K562 (cell line): ENCODE measurements at regions not wholly inside any gene's neighbourhood (a gene's known extent, or its start where the extent isn't known, plus 50 kb on each side); places are given as distances from the start of the nearest gene placed in this dataset.

Source experiments
- ATAC-seq: fragments of 200-7000 bp; cut with Tn5 transposase; 3 replicates; pipeline ENCODE4 v1.9.1; 2020; ENCODE audit warnings: moderate library complexity
- BruUV-seq: library from RNA; stranded (reverse); fragments of 400-500 nt; replicated peaks from 2 replicates; lab custom pipeline; 2021; lab: Mats Ljungman, UMichigan
- CTCF ChIA-PET: fragments of 300-600 bp; formaldehyde crosslinking; extraction: SDS; loops from one replicate; lab custom pipeline; 2021; ENCODE audit warnings: low intra/inter-chr PET ratio; lab: Yijun Ruan, JAX
- POLR2A ChIA-PET: fragments of 300-600, 350-650 bp; sonication (Branson Sonifier 250); formaldehyde crosslinking; extraction: SDS; loops from one replicate; lab custom pipeline; 2021; ENCODE audit warnings: antibody characterized with exemption, inconsistent platforms; lab: Yijun Ruan, JAX
- DNase-seq, 4 experiments: peaks; one replicate each; pipeline versions ENCODE4 v3.0.0 to v3.0.0-alpha.2; 2011 to 2018; ENCODE audit warnings: low spot score in 3 of 4, mixed read lengths in 3 of 4; ENCODE audit errors: extremely low read depth in 1 of 4
- FAIRE-seq: peaks from 2 replicates; lab custom pipeline; 2011; peaks lifted over from hg19 to GRCh38; lab: Jason Lieb, UNC
- H2AFZ ChIP-seq: 2 replicates; pipeline ENCODE4 v1.6.0; 2011; ENCODE audit warnings: low read depth, low read length, control low read depth, inconsistent platforms
- H3K27ac ChIP-seq: fragments of 200-600 bp; 3 replicates; pipeline ENCODE4 v1.8.0; 2011; ENCODE audit warnings: low read depth, mild to moderate bottlenecking, control low read depth, inconsistent platforms, low read length, moderate library complexity, mixed read lengths; ENCODE audit errors: extremely low read depth
- H3K27me3 ChIP-seq, 2 experiments: fragments of 300-600 bp in 1 of 2; 2 replicates in 1 of 2; 3 replicates in 1 of 2; pipeline versions ENCODE4 v1.6.0 to v1.8.0; 2011; ENCODE audit warnings: inconsistent platforms in 2 of 2, low read length in 2 of 2, mild to moderate bottlenecking in 1 of 2, mixed read lengths in 1 of 2, moderate library complexity in 1 of 2; ENCODE audit not compliant: control insufficient read depth in 2 of 2, insufficient read depth in 2 of 2
- H3K36me3 ChIP-seq: fragments of 300-600 bp; 3 replicates; pipeline ENCODE4 v1.8.0; 2011; ENCODE audit warnings: mild to moderate bottlenecking, low read length, inconsistent platforms; ENCODE audit not compliant: control insufficient read depth, insufficient read depth
- H3K4me1 ChIP-seq, 2 experiments: fragments of 200-600 bp in 1 of 2; replicated peaks in 1 of 2; 2 replicates in 1 of 2; 3 replicates in 1 of 2; pipeline versions ENCODE4 v1.5.1 to v1.8.0; 2011; ENCODE audit warnings: inconsistent platforms in 2 of 2, low read length in 2 of 2, mild to moderate bottlenecking in 1 of 2, mixed read lengths in 1 of 2, moderate library complexity in 1 of 2; ENCODE audit not compliant: control insufficient read depth in 2 of 2, insufficient read depth in 2 of 2
- H3K4me2 ChIP-seq: 2 replicates; pipeline ENCODE4 v1.6.1; 2011; ENCODE audit warnings: low read length, control low read depth, inconsistent platforms, mixed read lengths; ENCODE audit not compliant: insufficient read depth
- H3K4me3 ChIP-seq: fragments of 200-600 bp; sonication (generic), shearing (Covaris generic); 2 replicates; pipeline ENCODE4 v1.5.1; 2016; ENCODE audit warnings: control low read depth, inconsistent platforms
- H3K79me2 ChIP-seq: fragments of 200-600 bp; 3 replicates; pipeline ENCODE4 v1.8.0; 2011; ENCODE audit warnings: low read length, inconsistent platforms; ENCODE audit not compliant: control insufficient read depth, insufficient read depth
- H3K9ac ChIP-seq, 2 experiments: 2 replicates each; pipeline versions ENCODE4 v1.6.0 to v1.6.1; 2011; ENCODE audit warnings: low read depth in 2 of 2, low read length in 2 of 2, control low read depth in 1 of 2, inconsistent platforms in 1 of 2, mild to moderate bottlenecking in 1 of 2, mixed read lengths in 1 of 2; ENCODE audit not compliant: insufficient read depth in 1 of 2
- H3K9me1 ChIP-seq: one replicate; pipeline ENCODE4 v1.6.0; 2011; ENCODE audit warnings: inconsistent platforms, mild to moderate bottlenecking, low read length, moderate library complexity; ENCODE audit not compliant: control insufficient read depth, insufficient read depth
- H3K9me3 ChIP-seq: replicated peaks from 2 replicates; pipeline ENCODE4 v1.5.1; 2011; ENCODE audit warnings: low read depth, low read length, inconsistent platforms; ENCODE audit not compliant: control insufficient read depth, insufficient read depth
- H4K20me1 ChIP-seq: replicated peaks from 2 replicates; pipeline ENCODE4 v1.6.1; 2011; ENCODE audit warnings: low read length, inconsistent platforms, mixed read lengths; ENCODE audit not compliant: control insufficient read depth, insufficient read depth
- ARID1B ChIP-seq: fragments of 450-650 bp; IDR thresholded peaks from 2 replicates; pipeline ENCODE4 v1.6.1; 2016; ENCODE audit warnings: antibody characterized with exemption, mild to moderate bottlenecking, inconsistent platforms
- ETV1 ChIP-seq: fragments of 450-650 bp; conservative IDR thresholded peaks from 2 replicates; pipeline ENCODE4 v1.6.1; 2016; ENCODE audit warnings: missing genetic modification characterization, control low read depth, low read depth, missing compliant biosample characterization
- ZNF507 ChIP-seq: conservative IDR thresholded peaks from 2 replicates; pipeline ENCODE4 v1.6.1; 2017; ENCODE audit warnings: missing genetic modification characterization, missing compliant biosample characterization
- ZNF644 ChIP-seq: fragments of 200-800 bp; sonication (Bioruptor generic); IDR thresholded peaks from 2 replicates; pipeline ENCODE4 v1.6.1; 2016; ENCODE audit warnings: low read depth, missing genetic modification characterization, missing compliant biosample characterization
- WGBS: fragments of 100-300 bp; shearing (Covaris generic); methylation state at CpG from one replicate; pipeline ENCODE4 v1.1.6; 2016; ENCODE audit warnings: low coverage, mixed read lengths; ENCODE audit not compliant: insufficient coverage; ENCODE audit errors: missing lambda C conversion rate; 5-methylcytosine and 5-hydroxymethylcytosine counted together
- in situ Hi-C: fragments of 300-500 bp; cut with MboI; formaldehyde crosslinking; loops from 4 replicates; pipeline ENCODE4 v1.15.0; 2018; ENCODE audit warnings: inconsistent platforms, mixed read lengths
- intact Hi-C: fragments of 100-400 bp; cut with micrococcal nuclease; formaldehyde crosslinking; loops from 2 replicates; pipeline ENCODE4 v1.14.2; 2022
- TF ChIP-seq, protein P1 (sequence below): IDR thresholded peaks from 2 replicates; pipeline ENCODE4 v1.6.1; 2016; ENCODE audit warnings: missing genetic modification characterization, missing compliant biosample characterization
- TF ChIP-seq, protein P2 (sequence below): fragments of 200-800 bp; sonication (Bioruptor generic); IDR thresholded peaks from 2 replicates; pipeline ENCODE4 v1.6.1; 2017; ENCODE audit warnings: missing genetic modification characterization, missing compliant biosample characterization

DNA sequence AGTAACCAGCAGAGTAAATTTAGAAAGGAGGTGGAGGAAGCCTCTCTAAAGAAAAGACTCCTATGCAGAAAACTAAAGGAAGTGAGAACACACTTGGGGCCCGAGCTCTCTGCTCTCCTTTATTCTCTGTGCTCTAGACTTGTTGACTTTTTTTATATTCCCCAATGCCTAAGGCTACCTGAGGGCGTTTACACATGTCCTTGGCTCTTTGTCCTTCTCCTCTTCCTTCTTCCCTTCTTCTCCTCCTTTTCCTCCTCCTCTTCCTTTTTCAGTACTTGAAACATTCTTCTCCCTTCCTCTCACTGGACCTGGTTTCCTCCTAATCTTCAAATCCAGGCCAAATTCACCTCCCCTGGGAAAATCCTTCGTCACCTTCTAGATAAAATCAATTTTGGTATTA lies 256.4 kb upstream of the TRPC7 start:
- Histone ChIP-seq H3K9me3 (no peaks in the 10 kb centered on the region), H3K9me1 (no peaks in the 10 kb centered on the region), H3K79me2 (no peaks in the 10 kb centered on the region), H3K4me2 (no peak overlapping the region), H3K36me3 (no peaks in the 10 kb centered on the region), H2AFZ (no peak overlapping the region), H3K27me3 (no peaks in the 10 kb centered on the region), H3K4me1 (peaks cover 0 to 11% of the 10 kb centered on the region in 2 experiments; a peak in 2 of 5 replicates), H4K20me1 (no peaks in the 10 kb centered on the region), H3K27ac (no peak overlapping the region), H3K4me3 (no peak overlapping the region), H3K9ac (no peak overlapping the region)
- 7% methylated on average over 3 of the region's 3 CpGs for WGBS
- TF ChIP-seq ETV1 (tag) = no peak
- TF ChIP-seq, protein P1, sequence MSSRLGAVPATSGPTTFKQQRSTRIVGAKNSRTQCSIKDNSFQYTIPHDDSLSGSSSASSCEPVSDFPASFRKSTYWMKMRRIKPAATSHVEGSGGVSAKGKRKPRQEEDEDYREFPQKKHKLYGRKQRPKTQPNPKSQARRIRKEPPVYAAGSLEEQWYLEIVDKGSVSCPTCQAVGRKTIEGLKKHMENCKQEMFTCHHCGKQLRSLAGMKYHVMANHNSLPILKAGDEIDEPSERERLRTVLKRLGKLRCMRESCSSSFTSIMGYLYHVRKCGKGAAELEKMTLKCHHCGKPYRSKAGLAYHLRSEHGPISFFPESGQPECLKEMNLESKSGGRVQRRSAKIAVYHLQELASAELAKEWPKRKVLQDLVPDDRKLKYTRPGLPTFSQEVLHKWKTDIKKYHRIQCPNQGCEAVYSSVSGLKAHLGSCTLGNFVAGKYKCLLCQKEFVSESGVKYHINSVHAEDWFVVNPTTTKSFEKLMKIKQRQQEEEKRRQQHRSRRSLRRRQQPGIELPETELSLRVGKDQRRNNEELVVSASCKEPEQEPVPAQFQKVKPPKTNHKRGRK = peak; percentile 58; the same call in 1 of the 2 replicates
- TF ChIP-seq ZNF507 = no peak
- TF ChIP-seq ZNF644 = no peak
- 0 out of 2 replicates have a peak, but pooled peaks have one; percentile 8 for TF ChIP-seq ARID1B
- TF ChIP-seq, protein P2, sequence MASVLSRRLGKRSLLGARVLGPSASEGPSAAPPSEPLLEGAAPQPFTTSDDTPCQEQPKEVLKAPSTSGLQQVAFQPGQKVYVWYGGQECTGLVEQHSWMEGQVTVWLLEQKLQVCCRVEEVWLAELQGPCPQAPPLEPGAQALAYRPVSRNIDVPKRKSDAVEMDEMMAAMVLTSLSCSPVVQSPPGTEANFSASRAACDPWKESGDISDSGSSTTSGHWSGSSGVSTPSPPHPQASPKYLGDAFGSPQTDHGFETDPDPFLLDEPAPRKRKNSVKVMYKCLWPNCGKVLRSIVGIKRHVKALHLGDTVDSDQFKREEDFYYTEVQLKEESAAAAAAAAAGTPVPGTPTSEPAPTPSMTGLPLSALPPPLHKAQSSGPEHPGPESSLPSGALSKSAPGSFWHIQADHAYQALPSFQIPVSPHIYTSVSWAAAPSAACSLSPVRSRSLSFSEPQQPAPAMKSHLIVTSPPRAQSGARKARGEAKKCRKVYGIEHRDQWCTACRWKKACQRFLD = no peak
- in situ Hi-C loops (no loop called here), intact Hi-C loops (no loop called here)
- ATAC-seq (no peak), FAIRE-seq (no peak), DNase-seq (no peak)
- no TSS peak for BruUV-seq
- POLR2A ChIA-PET = interaction anchor here (0.6 kb wide), 1 partner anchor 156 kb away, joined by 3 read pairs; no protein-coding TSS in a partner anchor
- CTCF ChIA-PET = no interaction called here
